ENCODE measurements at regions not wholly inside any gene's neighbourhood (a gene's known extent, or its start where the extent isn't known, plus 50 kb on each side); places are given as distances from the start of the nearest gene placed in this dataset.

GRCh38 chr12:20289520-20289919 lies 78.8 kb upstream of the PDE3A start (continued):
- TF ChIP-seq STAT6 (CRISPR knock-in tag; conservative IDR thresholded peaks at IDR 0.05; ENCODE audit: low read depth) (no peak), ZNF425 (CRISPR knock-in tag; conservative IDR thresholded peaks at IDR 0.05) (no peak), ZNF121 (CRISPR knock-in tag; IDR thresholded peaks at IDR 0.05) (no peak), ZNF396 (CRISPR knock-in tag; IDR thresholded peaks at IDR 0.05; ENCODE audit: borderline replicate concordance) (no peak)

- POLR2A ChIA-PET, result no interaction called here
- H3K4me3 Mint-ChIP-seq, result no peak overlapping the region
- H3K9me3 Mint-ChIP-seq, result peaks cover 32% of the 10 kb centered on the region
- no peak for DNase-seq (ENCODE audit: low spot score)
- no peak for TF ChIP-seq ZNF232 (CRISPR knock-in tag; IDR thresholded peaks at IDR 0.05)
- no peak for TF ChIP-seq E2F1 (CRISPR knock-in tag; IDR thresholded peaks at IDR 0.05)
- TF ChIP-seq ZNF317 (CRISPR knock-in tag; IDR thresholded peaks at IDR 0.05; ENCODE audit: borderline replicate concordance, low read depth), result no peak
- TF ChIP-seq JUN (CRISPR knock-in tag; IDR thresholded peaks at IDR 0.05), result no peak
- TF ChIP-seq TEAD4 (CRISPR knock-in tag; IDR thresholded peaks at IDR 0.05), result no peak
- TF ChIP-seq FOXK1 (CRISPR knock-in tag; IDR thresholded peaks at IDR 0.05), result no peak
- TF ChIP-seq SMAD4 (CRISPR knock-in tag; IDR thresholded peaks at IDR 0.05), result no peak
- no peak for TF ChIP-seq ZNF423 (CRISPR knock-in tag; IDR thresholded peaks at IDR 0.05)
- ATAC-seq, result no peak
- peaks cover 2% of the 10 kb centered on the region; the same call in 1 of the 2 replicates for H3K27me3 Mint-ChIP-seq (ENCODE audit: low read depth)
- peaks cover 12% of the 10 kb centered on the region for H3K36me3 Mint-ChIP-seq
- H3K27ac Mint-ChIP-seq, result no peak overlapping the region
- no peaks in the 10 kb centered on the region for H3K4me1 Mint-ChIP-seq
- CTCF ChIA-PET, result no interaction called here
Measured at GRCh38 chr12:20300457-20300856, 67.9 kb upstream of the PDE3A start.

GRCh38 chr12:20305470-20305869 lies 62.9 kb upstream of the PDE3A start:
- DNase-seq (ENCODE audit: low spot score), result no peak
- Mint-ChIP-seq H3K27ac (no peak overlapping the region), H3K4me1 (no peaks in the 10 kb centered on the region), H3K36me3 (peaks cover 22% of the 10 kb centered on the region), H3K4me3 (no peak overlapping the region), H3K9me3 (peaks cover 43% of the 10 kb centered on the region), H3K27me3 (ENCODE audit: low read depth) (no peaks in the 10 kb centered on the region; the same call in 1 of the 2 replicates)
- ChIA-PET POLR2A (no interaction called here), CTCF (no interaction called here)
- TF ChIP-seq ATF6 (CRISPR knock-in tag; IDR thresholded peaks at IDR 0.05) (no peak), ZNF671 (CRISPR knock-in tag; IDR thresholded peaks at IDR 0.05) (no peak), ZNF263 (CRISPR knock-in tag; IDR thresholded peaks at IDR 0.05; ENCODE audit: low read depth) (no peak), ZNF232 (CRISPR knock-in tag; IDR thresholded peaks at IDR 0.05) (no peak), ESRRA (CRISPR knock-in tag; IDR thresholded peaks at IDR 0.05; ENCODE audit: borderline replicate concordance) (no peak), ZNF532 (CRISPR knock-in tag; IDR thresholded peaks at IDR 0.05; ENCODE audit: borderline replicate concordance) (no peak), KAT7 (CRISPR knock-in tag; IDR thresholded peaks at IDR 0.05; ENCODE audit: borderline replicate concordance) (no peak), SOX15 (CRISPR knock-in tag; IDR thresholded peaks at IDR 0.05) (no peak), FOXK1 (CRISPR knock-in tag; IDR thresholded peaks at IDR 0.05) (no peak), CBFB (CRISPR knock-in tag; IDR thresholded peaks at IDR 0.05; ENCODE audit: low read depth) (no peak), GABPB1 (CRISPR knock-in tag; IDR thresholded peaks at IDR 0.05) (no peak), NFE2L1 (CRISPR knock-in tag; IDR thresholded peaks at IDR 0.05) (no peak), ZNF396 (CRISPR knock-in tag; IDR thresholded peaks at IDR 0.05; ENCODE audit: borderline replicate concordance) (no peak), RELA (CRISPR knock-in tag; IDR thresholded peaks at IDR 0.05; ENCODE audit: borderline replicate concordance) (no peak)
- ATAC-seq, result no peak
